K562 (cell line): ENCODE measurements at regions not wholly inside any gene's neighbourhood (a gene's known extent, or its start where the extent isn't known, plus 50 kb on each side); places are given as distances from the start of the nearest gene placed in this dataset.
A peak's percentile ranks its signal among the peaks of the same experiment; 100 is the strongest.

Source experiments
- ARID2 ChIP-seq: fragments of 450-650 bp; IDR thresholded peaks from 2 replicates; pipeline ENCODE4 v1.6.1; 2017; ENCODE audit warnings: antibody characterized with exemption, mild to moderate bottlenecking
- CBFA2T2 ChIP-seq: fragments of 450-650 bp; conservative IDR thresholded peaks from 2 replicates; pipeline ENCODE4 v1.6.1; 2017; ENCODE audit warnings: mild to moderate bottlenecking
- CEBPG ChIP-seq, 3 experiments: fragments of 200-800 bp in 1 of 3; sonication (Bioruptor generic) in 1 of 3; sonication (generic) in 1 of 3; formaldehyde crosslinking in 1 of 3; IDR thresholded peaks in 2 of 3; conservative IDR thresholded peaks in 1 of 3; 2 replicates each; pipeline versions ENCODE4 v1.6.1 to v1.8.0; 2016 to 2022; ENCODE audit warnings: missing compliant biosample characterization in 2 of 3, missing genetic modification characterization in 2 of 3, mild to moderate bottlenecking in 1 of 3, missing genetic modification reagents in 1 of 3
- DMBX1 ChIP-seq: fragments of 250-450 bp; sonication (Bioruptor Pico); IDR thresholded peaks from 2 replicates; pipeline ENCODE4 v1.8.0; 2022; ENCODE audit warnings: inconsistent platforms, mild to moderate bottlenecking, moderate library complexity, borderline replicate concordance
- HIVEP1 ChIP-seq: fragments of 250-450 bp; sonication (Bioruptor Pico); IDR thresholded peaks from 2 replicates; pipeline ENCODE4 v1.4.0; 2020; ENCODE audit warnings: mild to moderate bottlenecking
- NCOA1 ChIP-seq: fragments of 450-650 bp; IDR thresholded peaks from 2 replicates; pipeline ENCODE4 v1.6.1; 2016; ENCODE audit warnings: low read depth
- NR4A1 ChIP-seq, 2 experiments: fragments of 250-450 bp in 1 of 2; fragments of 450-650 bp in 1 of 2; sonication (Bioruptor Pico) in 1 of 2; IDR thresholded peaks; 2 replicates each; pipeline versions ENCODE4 v1.4.0 to v1.6.1; 2016 to 2020; ENCODE audit warnings: mild to moderate bottlenecking in 2 of 2, missing compliant biosample characterization in 1 of 2, missing genetic modification characterization in 1 of 2, moderate library complexity in 1 of 2
- STAG1 ChIP-seq: sonication (generic); formaldehyde crosslinking; IDR thresholded peaks from 2 replicates; pipeline ENCODE4 v1.5.0; 2020; ENCODE audit warnings: missing genetic modification reagents, borderline replicate concordance
- ZNF174 ChIP-seq: fragments of 250-450 bp; sonication (Bioruptor Pico); IDR thresholded peaks from 2 replicates; pipeline ENCODE4 v1.4.0; 2020; ENCODE audit warnings: mild to moderate bottlenecking
- ZNF668 ChIP-seq: fragments of 250-450 bp; sonication (Bioruptor Pico); IDR thresholded peaks from 2 replicates; pipeline ENCODE4 v1.8.0; 2022; ENCODE audit warnings: mild to moderate bottlenecking, inconsistent platforms
- TF ChIP-seq, protein P1 (sequence below): fragments of 250-450 bp; sonication (Bioruptor Pico); IDR thresholded peaks from 2 replicates; pipeline ENCODE4 v1.4.0; 2020; ENCODE audit warnings: mild to moderate bottlenecking, moderate library complexity, borderline replicate concordance
- TF ChIP-seq, protein P2 (sequence below), 2 experiments: fragments of 150-350 bp in 1 of 2; IDR thresholded peaks; 2 replicates each; pipeline ENCODE4 v1.6.1; 2012 to 2016; ENCODE audit warnings: low read depth in 2 of 2, low read length in 2 of 2, mild to moderate bottlenecking in 1 of 2, moderate library complexity in 1 of 2
- TF ChIP-seq, protein P3 (sequence below): fragments of 450-650 bp; IDR thresholded peaks from 2 replicates; pipeline ENCODE4 v1.6.1; 2018; ENCODE audit not compliant: partially characterized antibody

DNA sequence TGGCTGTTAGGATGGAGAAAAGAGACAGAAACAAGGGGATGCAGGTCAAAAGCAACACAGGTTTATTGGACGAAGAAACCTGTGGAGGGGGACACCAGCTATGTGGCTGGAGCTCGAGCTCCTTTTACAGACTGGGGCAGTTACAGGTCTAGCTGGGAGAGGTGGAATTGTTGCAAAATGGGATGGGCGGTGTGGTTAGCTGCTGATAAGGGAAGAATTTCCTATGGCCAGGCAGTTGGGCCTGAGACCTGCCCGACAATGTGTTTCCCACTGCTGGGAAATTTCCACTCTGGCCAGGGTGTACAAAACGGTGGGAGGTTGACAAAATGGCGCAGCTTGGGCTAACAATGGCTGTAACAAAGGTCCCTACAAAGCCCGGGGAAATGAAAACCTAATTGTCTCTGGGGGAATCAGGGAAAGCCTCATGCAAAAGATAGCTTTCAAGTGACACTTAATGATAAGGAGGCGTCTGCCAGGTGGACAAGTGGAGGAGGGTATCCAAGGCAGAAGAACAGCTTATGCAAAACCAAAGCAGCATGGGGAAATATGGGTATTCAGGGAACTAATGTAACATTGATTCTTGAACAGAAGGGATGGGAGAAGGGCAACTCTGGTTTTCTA lies 137.4 kb upstream of the SGO1 start (continued):
- no peak for TF ChIP-seq CEBPG (CRISPR knock-in tag; IDR thresholded peaks at IDR 0.05)
- TF ChIP-seq CEBPG (tag; conservative IDR thresholded peaks at IDR 0.05 in 1 of 2, IDR thresholded peaks at IDR 0.05 in 1 of 2), result peak; percentile 38 to 64; a peak in 2 of 4 replicates
- no peak for TF ChIP-seq STAG1 (CRISPR knock-in tag)
- TF ChIP-seq, protein P1, sequence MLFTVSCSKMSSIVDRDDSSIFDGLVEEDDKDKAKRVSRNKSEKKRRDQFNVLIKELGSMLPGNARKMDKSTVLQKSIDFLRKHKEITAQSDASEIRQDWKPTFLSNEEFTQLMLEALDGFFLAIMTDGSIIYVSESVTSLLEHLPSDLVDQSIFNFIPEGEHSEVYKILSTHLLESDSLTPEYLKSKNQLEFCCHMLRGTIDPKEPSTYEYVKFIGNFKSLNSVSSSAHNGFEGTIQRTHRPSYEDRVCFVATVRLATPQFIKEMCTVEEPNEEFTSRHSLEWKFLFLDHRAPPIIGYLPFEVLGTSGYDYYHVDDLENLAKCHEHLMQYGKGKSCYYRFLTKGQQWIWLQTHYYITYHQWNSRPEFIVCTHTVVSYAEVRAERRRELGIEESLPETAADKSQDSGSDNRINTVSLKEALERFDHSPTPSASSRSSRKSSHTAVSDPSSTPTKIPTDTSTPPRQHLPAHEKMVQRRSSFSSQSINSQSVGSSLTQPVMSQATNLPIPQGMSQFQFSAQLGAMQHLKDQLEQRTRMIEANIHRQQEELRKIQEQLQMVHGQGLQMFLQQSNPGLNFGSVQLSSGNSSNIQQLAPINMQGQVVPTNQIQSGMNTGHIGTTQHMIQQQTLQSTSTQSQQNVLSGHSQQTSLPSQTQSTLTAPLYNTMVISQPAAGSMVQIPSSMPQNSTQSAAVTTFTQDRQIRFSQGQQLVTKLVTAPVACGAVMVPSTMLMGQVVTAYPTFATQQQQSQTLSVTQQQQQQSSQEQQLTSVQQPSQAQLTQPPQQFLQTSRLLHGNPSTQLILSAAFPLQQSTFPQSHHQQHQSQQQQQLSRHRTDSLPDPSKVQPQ, result peak; percentile 93
- no peak for TF ChIP-seq ARID2
- peak; percentile 96 for TF ChIP-seq ZNF668 (CRISPR knock-in tag)
- peak; percentile 97 for TF ChIP-seq HIVEP1 (CRISPR knock-in tag)
- TF ChIP-seq ZNF174 (CRISPR knock-in tag), result no peak; the same call in 1 of the 2 replicates
- TF ChIP-seq, protein P2, sequence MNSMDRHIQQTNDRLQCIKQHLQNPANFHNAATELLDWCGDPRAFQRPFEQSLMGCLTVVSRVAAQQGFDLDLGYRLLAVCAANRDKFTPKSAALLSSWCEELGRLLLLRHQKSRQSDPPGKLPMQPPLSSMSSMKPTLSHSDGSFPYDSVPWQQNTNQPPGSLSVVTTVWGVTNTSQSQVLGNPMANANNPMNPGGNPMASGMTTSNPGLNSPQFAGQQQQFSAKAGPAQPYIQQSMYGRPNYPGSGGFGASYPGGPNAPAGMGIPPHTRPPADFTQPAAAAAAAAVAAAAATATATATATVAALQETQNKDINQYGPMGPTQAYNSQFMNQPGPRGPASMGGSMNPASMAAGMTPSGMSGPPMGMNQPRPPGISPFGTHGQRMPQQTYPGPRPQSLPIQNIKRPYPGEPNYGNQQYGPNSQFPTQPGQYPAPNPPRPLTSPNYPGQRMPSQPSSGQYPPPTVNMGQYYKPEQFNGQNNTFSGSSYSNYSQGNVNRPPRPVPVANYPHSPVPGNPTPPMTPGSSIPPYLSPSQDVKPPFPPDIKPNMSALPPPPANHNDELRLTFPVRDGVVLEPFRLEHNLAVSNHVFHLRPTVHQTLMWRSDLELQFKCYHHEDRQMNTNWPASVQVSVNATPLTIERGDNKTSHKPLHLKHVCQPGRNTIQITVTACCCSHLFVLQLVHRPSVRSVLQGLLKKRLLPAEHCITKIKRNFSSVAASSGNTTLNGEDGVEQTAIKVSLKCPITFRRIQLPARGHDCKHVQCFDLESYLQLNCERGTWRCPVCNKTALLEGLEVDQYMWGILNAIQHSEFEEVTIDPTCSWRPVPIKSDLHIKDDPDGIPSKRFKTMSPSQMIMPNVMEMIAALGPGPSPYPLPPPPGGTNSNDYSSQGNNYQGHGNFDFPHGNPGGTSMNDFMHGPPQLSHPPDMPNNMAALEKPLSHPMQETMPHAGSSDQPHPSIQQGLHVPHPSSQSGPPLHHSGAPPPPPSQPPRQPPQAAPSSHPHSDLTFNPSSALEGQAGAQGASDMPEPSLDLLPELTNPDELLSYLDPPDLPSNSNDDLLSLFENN (IDR thresholded peaks at IDR 0.05; ENCODE audit: low read depth in 2 of 2, low read length in 2 of 2), result no peak
- TF ChIP-seq CBFA2T2, result peak; percentile 68
- TF ChIP-seq, protein P3, sequence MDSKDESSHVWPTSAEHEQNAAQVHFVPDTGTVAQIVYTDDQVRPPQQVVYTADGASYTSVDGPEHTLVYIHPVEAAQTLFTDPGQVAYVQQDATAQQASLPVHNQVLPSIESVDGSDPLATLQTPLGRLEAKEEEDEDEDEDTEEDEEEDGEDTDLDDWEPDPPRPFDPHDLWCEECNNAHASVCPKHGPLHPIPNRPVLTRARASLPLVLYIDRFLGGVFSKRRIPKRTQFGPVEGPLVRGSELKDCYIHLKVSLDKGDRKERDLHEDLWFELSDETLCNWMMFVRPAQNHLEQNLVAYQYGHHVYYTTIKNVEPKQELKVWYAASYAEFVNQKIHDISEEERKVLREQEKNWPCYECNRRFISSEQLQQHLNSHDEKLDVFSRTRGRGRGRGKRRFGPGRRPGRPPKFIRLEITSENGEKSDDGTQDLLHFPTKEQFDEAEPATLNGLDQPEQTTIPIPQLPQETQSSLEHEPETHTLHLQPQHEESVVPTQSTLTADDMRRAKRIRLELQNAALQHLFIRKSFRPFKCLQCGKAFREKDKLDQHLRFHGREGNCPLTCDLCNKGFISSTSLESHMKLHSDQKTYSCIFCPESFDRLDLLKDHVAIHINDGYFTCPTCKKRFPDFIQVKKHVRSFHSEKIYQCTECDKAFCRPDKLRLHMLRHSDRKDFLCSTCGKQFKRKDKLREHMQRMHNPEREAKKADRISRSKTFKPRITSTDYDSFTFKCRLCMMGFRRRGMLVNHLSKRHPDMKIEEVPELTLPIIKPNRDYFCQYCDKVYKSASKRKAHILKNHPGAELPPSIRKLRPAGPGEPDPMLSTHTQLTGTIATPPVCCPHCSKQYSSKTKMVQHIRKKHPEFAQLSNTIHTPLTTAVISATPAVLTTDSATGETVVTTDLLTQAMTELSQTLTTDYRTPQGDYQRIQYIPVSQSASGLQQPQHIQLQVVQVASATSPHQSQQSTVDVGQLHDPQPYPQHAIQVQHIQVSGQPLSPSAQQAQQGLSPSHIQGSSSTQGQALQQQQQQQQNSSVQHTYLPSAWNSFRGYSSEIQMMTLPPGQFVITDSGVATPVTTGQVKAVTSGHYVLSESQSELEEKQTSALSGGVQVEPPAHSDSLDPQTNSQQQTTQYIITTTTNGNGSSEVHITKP, result peak; percentile 70
- peak; percentile 100 for TF ChIP-seq DMBX1 (CRISPR knock-in tag)
- TF ChIP-seq NCOA1, result 0 out of 2 replicates have a peak, but pooled peaks have one; percentile 59
- peak; percentile 97 for TF ChIP-seq NR4A1 (CRISPR knock-in tag; IDR thresholded peaks at IDR 0.05)
- TF ChIP-seq NR4A1 (tag; IDR thresholded peaks at IDR 0.05), result peak; percentile 100
